IMR-90 (cell line): ENCODE measurements at regions not wholly inside any gene's neighbourhood (a gene's known extent, or its start where the extent isn't known, plus 50 kb on each side); places are given as distances from the start of the nearest gene placed in this dataset.

Experiments
- ATAC-seq: fragments of 200-7000 bp; cut with Tn5 transposase; 2 replicates; pipeline ENCODE4 v1.9.1; 2020; ENCODE audit warnings: low read depth, mild to moderate bottlenecking, moderate library complexity
- BruUV-seq: library from RNA; stranded (reverse); fragments of 400-500 nt; replicated peaks from 2 replicates; lab custom pipeline; 2021; lab: Mats Ljungman, UMichigan
- CTCF ChIA-PET: fragments of 300-600 bp; formaldehyde crosslinking; extraction: SDS; loops from one replicate; lab custom pipeline; 2021; ENCODE audit warnings: antibody characterized with exemption; lab: Yijun Ruan, JAX
- POLR2A ChIA-PET: fragments of 300-600 bp; sonication (Branson Sonifier 250); formaldehyde crosslinking; loops from one replicate; lab custom pipeline; 2022; ENCODE audit warnings: antibody characterized with exemption; ENCODE audit not compliant: unreplicated experiment; lab: Charles Lee
- DNase-seq: peaks from one replicate; pipeline ENCODE4 v3.0.0; 2013
- H2AFZ ChIP-seq: replicated peaks from 2 replicates; pipeline ENCODE3; 2013; ENCODE audit warnings: low read length, mild to moderate bottlenecking; ENCODE audit not compliant: poor library complexity
- H2AK5ac ChIP-seq: 2 replicates; pipeline ENCODE4 v1.6.1; 2013; ENCODE audit warnings: low read depth, low read length, inconsistent platforms
- H2AK9ac ChIP-seq: replicated peaks from 2 replicates; pipeline ENCODE3; 2013; ENCODE audit warnings: mild to moderate bottlenecking, low read depth, low read length, moderate library complexity; ENCODE audit not compliant: poor library complexity
- H2BK120ac ChIP-seq: 2 replicates; pipeline ENCODE4 v1.6.1; 2013; ENCODE audit warnings: low read depth, low read length, inconsistent platforms
- H2BK15ac ChIP-seq: 3 replicates; pipeline ENCODE4 v1.6.1; 2013; ENCODE audit warnings: low read depth, low read length, inconsistent platforms
- H2BK20ac ChIP-seq: 2 replicates; pipeline ENCODE4 v1.6.1; 2013; ENCODE audit warnings: low read depth, mild to moderate bottlenecking, inconsistent platforms, low read length, moderate library complexity
- H2BK5ac ChIP-seq: 2 replicates; pipeline ENCODE4 v1.6.1; 2013; ENCODE audit warnings: mild to moderate bottlenecking, low read depth, low read length, inconsistent platforms; ENCODE audit not compliant: poor library complexity, severe bottlenecking
- H3K14ac ChIP-seq: replicated peaks from 2 replicates; pipeline ENCODE4 v1.6.1; 2013; ENCODE audit warnings: low read depth, low read length, inconsistent platforms
- H3K18ac ChIP-seq: 2 replicates; pipeline ENCODE4 v1.6.1; 2013; ENCODE audit warnings: low read depth, low read length, control low read depth
- H3K23ac ChIP-seq: 2 replicates; pipeline ENCODE4 v1.6.1; 2013; ENCODE audit warnings: low read depth, low read length, inconsistent platforms
- H3K27ac ChIP-seq: 2 replicates; pipeline ENCODE4 v1.5.1; 2013; ENCODE audit warnings: mild to moderate bottlenecking, control low read depth, low read length; ENCODE audit not compliant: insufficient read depth
- H3K27me3 ChIP-seq: 2 replicates; pipeline ENCODE4 v1.6.1; 2013; ENCODE audit warnings: low read length; ENCODE audit not compliant: control insufficient read depth, insufficient read depth
- H3K36me3 ChIP-seq: 2 replicates; pipeline ENCODE4 v1.6.1; 2013; ENCODE audit warnings: low read length, mixed read lengths; ENCODE audit not compliant: control insufficient read depth, insufficient read depth
- H3K4ac ChIP-seq: 2 replicates; pipeline ENCODE4 v1.6.1; 2013; ENCODE audit warnings: low read depth, low read length, inconsistent platforms
- H3K4me1 ChIP-seq: 2 replicates; pipeline ENCODE4 v1.6.1; 2013; ENCODE audit warnings: low read length, mixed read lengths; ENCODE audit not compliant: control insufficient read depth, insufficient read depth
- H3K4me2 ChIP-seq: 2 replicates; pipeline ENCODE4 v1.6.1; 2013; ENCODE audit warnings: low read depth, mild to moderate bottlenecking, control low read depth, low read length, moderate library complexity
- H3K4me3 ChIP-seq: 2 replicates; pipeline ENCODE4 v1.5.1; 2013; ENCODE audit warnings: low read depth, mild to moderate bottlenecking, control low read depth, low read length, moderate library complexity; ENCODE audit not compliant: insufficient read depth
- H3K56ac ChIP-seq: 2 replicates; pipeline ENCODE4 v1.6.1; 2013; ENCODE audit warnings: low read length, inconsistent platforms; ENCODE audit not compliant: insufficient read depth; ENCODE audit errors: extremely low read depth
- H3K79me1 ChIP-seq, 2 experiments: 2 replicates each; pipeline ENCODE4 v1.6.1; 2013; ENCODE audit warnings: low read length in 2 of 2, inconsistent platforms in 1 of 2, low read depth in 1 of 2
- H3K9ac ChIP-seq: 2 replicates; pipeline ENCODE4 v1.6.1; 2013; ENCODE audit warnings: low read depth, low read length, control low read depth
- H3K9me1 ChIP-seq: 2 replicates; pipeline ENCODE4 v1.6.1; 2013; ENCODE audit warnings: low read length, inconsistent platforms; ENCODE audit not compliant: insufficient read depth
- H3K9me3 ChIP-seq: 2 replicates; pipeline ENCODE4 v1.6.1; 2013; ENCODE audit warnings: low read length; ENCODE audit not compliant: control insufficient read depth, insufficient read depth
- H4K20me1 ChIP-seq: 2 replicates; pipeline ENCODE4 v1.6.1; 2013; ENCODE audit warnings: low read length, inconsistent platforms; ENCODE audit not compliant: insufficient read depth
- H4K5ac ChIP-seq: 2 replicates; pipeline ENCODE4 v1.6.1; 2013; ENCODE audit warnings: mild to moderate bottlenecking, low read depth, low read length, control low read depth
- H4K8ac ChIP-seq, 2 experiments: 2 replicates each; pipeline ENCODE4 v1.6.1; 2013; ENCODE audit warnings: low read depth in 2 of 2, low read length in 2 of 2, control low read depth in 1 of 2, inconsistent platforms in 1 of 2
- H4K91ac ChIP-seq: 2 replicates; pipeline ENCODE4 v1.6.1; 2013; ENCODE audit warnings: low read depth, low read length, inconsistent platforms; ENCODE audit not compliant: insufficient read depth
- BHLHE40 ChIP-seq: fragments of 150-350 bp; IDR thresholded peaks from 2 replicates; pipeline ENCODE4 v1.6.1; 2016; ENCODE audit warnings: mild to moderate bottlenecking, low read depth, low read length
- CEBPB ChIP-seq: IDR thresholded peaks from 2 replicates; pipeline ENCODE4 v1.6.1; 2012; ENCODE audit warnings: low read depth, low read length, improper control_type of control experiment
- CHD1 ChIP-seq: IDR thresholded peaks from 2 replicates; pipeline ENCODE4 v1.6.1; 2012; ENCODE audit warnings: low read depth, low read length, improper control_type of control experiment
- FOS ChIP-seq: fragments of 150-350 bp; IDR thresholded peaks from 2 replicates; pipeline ENCODE4 v1.6.1; 2016; ENCODE audit warnings: low read depth, low read length
- MAZ ChIP-seq: IDR thresholded peaks from 2 replicates; pipeline ENCODE4 v1.6.1; 2012; ENCODE audit warnings: low read depth, mild to moderate bottlenecking, low read length, improper control_type of control experiment, moderate library complexity, borderline replicate concordance
- NFE2L2 ChIP-seq: fragments of 150-350 bp; IDR thresholded peaks from 2 replicates; pipeline ENCODE4 v1.6.1; 2016; ENCODE audit warnings: low read depth, mild to moderate bottlenecking, low read length
- POLR2A ChIP-seq: IDR thresholded peaks from 2 replicates; pipeline ENCODE4 v1.6.1; 2012; ENCODE audit warnings: mild to moderate bottlenecking, low read depth, low read length
- RAD21 ChIP-seq: IDR thresholded peaks from 2 replicates; pipeline ENCODE4 v1.6.1; 2012; ENCODE audit warnings: low read length, improper control_type of control experiment
- RCOR1 ChIP-seq: IDR thresholded peaks from 2 replicates; pipeline ENCODE4 v1.6.1; 2012; ENCODE audit warnings: mild to moderate bottlenecking, low read length, improper control_type of control experiment; ENCODE audit not compliant: insufficient replicate concordance
- RFX5 ChIP-seq: IDR thresholded peaks from 2 replicates; pipeline ENCODE4 v1.8.0; 2012; ENCODE audit warnings: low read depth, mild to moderate bottlenecking, low read length, moderate library complexity
- SMC3 ChIP-seq: fragments of 150-350 bp; IDR thresholded peaks from 2 replicates; pipeline ENCODE4 v1.6.1; 2016; ENCODE audit warnings: low read depth, mild to moderate bottlenecking, antibody characterized with exemption, low read length, moderate library complexity
- WGBS, 2 experiments: methylation state at CpG; one replicate each; pipeline versions ENCODE4 v1.1.5 to v1.1.7; 2013; ENCODE audit warnings: missing lambda C conversion rate in 2 of 2; ENCODE audit not compliant: insufficient read length in 1 of 2; ENCODE audit errors: extremely low coverage in 2 of 2; 5-methylcytosine and 5-hydroxymethylcytosine counted together
- dilution Hi-C: fragments of 300-500 bp; cut with HindIII; formaldehyde crosslinking; loops from one replicate; pipeline ENCODE4 v1.14.3; 2018; ENCODE audit warnings: low sequenced_read_pairs; ENCODE audit not compliant: unreplicated experiment
- in situ Hi-C: fragments of 300-500 bp; cut with MboI; formaldehyde crosslinking; loops from 3 replicates; pipeline ENCODE4 v1.14.3; 2019; ENCODE audit warnings: low sequenced_read_pairs, inconsistent platforms, mixed read lengths
- intact Hi-C: fragments of 100-400 bp; cut with micrococcal nuclease; formaldehyde crosslinking; loops from 2 replicates; pipeline ENCODE4 v1.10.0; 2022

DNA sequence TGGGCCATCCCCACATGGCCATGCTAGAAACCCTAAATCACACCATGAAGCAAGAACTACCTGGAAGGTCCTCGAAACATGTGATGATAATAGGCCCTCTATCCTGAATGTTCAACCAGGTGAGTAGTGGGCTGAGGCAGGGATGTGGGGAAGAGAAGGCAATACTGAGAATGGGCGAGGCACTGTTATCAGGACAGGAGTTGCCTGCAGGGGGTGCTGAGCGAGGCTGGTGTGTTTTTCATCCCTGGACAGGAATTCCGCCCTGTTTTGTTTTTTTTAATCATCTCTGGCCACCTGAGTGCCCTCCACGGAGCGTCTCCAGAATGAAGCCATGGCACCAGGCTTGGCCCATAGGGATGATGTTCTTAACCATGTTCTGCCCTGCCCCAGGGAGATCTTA is 103.0 kb upstream of the SOX11 start:
- no peak overlapping the region for H3K14ac ChIP-seq
- CTCF ChIA-PET, result no interaction called here

More for the DNA sequence above, 103.0 kb upstream of the SOX11 start:
- Histone ChIP-seq H2BK15ac (no peak overlapping the region), H3K27ac (no peak overlapping the region), H2AFZ (no peak overlapping the region), H4K20me1 (no peaks in the 10 kb centered on the region), H3K4me3 (no peak overlapping the region), H2BK20ac (no peak overlapping the region), H3K4me1 (peaks cover 3% of the 10 kb centered on the region; the same call in 1 of the 2 replicates), H3K9me1 (no peaks in the 10 kb centered on the region), H4K8ac (no peak overlapping the region), H2AK5ac (no peak overlapping the region), H3K18ac (no peak overlapping the region), H3K27me3 (no peaks in the 10 kb centered on the region; the same call in 1 of the 2 replicates), H3K9me3 (no peaks in the 10 kb centered on the region; the same call in 1 of the 2 replicates), H3K4ac (no peak overlapping the region), H3K56ac (no peak overlapping the region), H3K36me3 (no peaks in the 10 kb centered on the region), H3K79me1 (no peaks in the 10 kb centered on the region), H4K5ac (no peak overlapping the region), H2BK5ac (no peak overlapping the region), H2AK9ac (no peak overlapping the region), H2BK120ac (no peak overlapping the region), H3K9ac (no peak overlapping the region), H3K4me2 (no peak overlapping the region), H4K91ac (no peak overlapping the region), H3K23ac (no peak overlapping the region)
- in situ Hi-C loops (no loop called here), intact Hi-C loops (no loop called here), dilution Hi-C loops (no loop called here)
- TF ChIP-seq BHLHE40 (no peak), NFE2L2 (no peak), CEBPB (no peak), POLR2A (no peak), MAZ (no peak), SMC3 (no peak), RCOR1 (no peak), RAD21 (no peak), CHD1 (no peak), RFX5 (no peak), FOS (no peak)
- WGBS, 2 experiments, result 60% methylated on average over 2 of the region's 6 CpGs; no CpG with 5 or more reads in 1 of the 2 experiments
- no peak for DNase-seq
- POLR2A ChIA-PET, result no interaction called here
- no TSS peak for BruUV-seq
- ATAC-seq, result no peak
